HUES64 (cell line): ENCODE measurements at regions not wholly inside any gene's neighbourhood (a gene's known extent, or its start where the extent isn't known, plus 50 kb on each side); places are given as distances from the start of the nearest gene placed in this dataset.
"Not testable (repeated sequence)": the region's sequence is repeated elsewhere in the genome, so short reads cannot be mapped to it uniquely, and the experiment has no call there.

Experiments
- H3K27ac ChIP-seq: 2 replicates; pipeline ENCODE4 v1.7.0; 2013; ENCODE audit warnings: low read depth, low read length, inconsistent platforms
- H3K27me3 ChIP-seq: 2 replicates; pipeline ENCODE4 v1.6.1; 2013; ENCODE audit warnings: mild to moderate bottlenecking, low read length; ENCODE audit not compliant: insufficient read depth
- H3K36me3 ChIP-seq: 2 replicates; pipeline ENCODE4 v1.6.1; 2013; ENCODE audit warnings: mild to moderate bottlenecking, low read length; ENCODE audit not compliant: insufficient read depth
- H3K4me1 ChIP-seq: 2 replicates; pipeline ENCODE4 v1.6.1; 2013; ENCODE audit warnings: mild to moderate bottlenecking, low read length, moderate library complexity; ENCODE audit not compliant: insufficient read depth
- H3K4me3 ChIP-seq: 2 replicates; pipeline ENCODE4 v1.5.1; 2013; ENCODE audit warnings: mild to moderate bottlenecking, low read length, moderate library complexity
- H3K9ac ChIP-seq: 2 replicates; pipeline ENCODE4 v1.6.1; 2013; ENCODE audit warnings: mild to moderate bottlenecking, low read depth, low read length
- H3K9me3 ChIP-seq: 2 replicates; pipeline ENCODE4 v1.6.1; 2013; ENCODE audit warnings: low read depth, low read length; ENCODE audit not compliant: insufficient read depth
- WGBS: fragments of 150-250, 120-280 bp; methylation state at CpG from one replicate; pipeline ENCODE4 v1.1.7; 2013; ENCODE audit warnings: missing lambda C conversion rate; 5-methylcytosine and 5-hydroxymethylcytosine counted together

DNA sequence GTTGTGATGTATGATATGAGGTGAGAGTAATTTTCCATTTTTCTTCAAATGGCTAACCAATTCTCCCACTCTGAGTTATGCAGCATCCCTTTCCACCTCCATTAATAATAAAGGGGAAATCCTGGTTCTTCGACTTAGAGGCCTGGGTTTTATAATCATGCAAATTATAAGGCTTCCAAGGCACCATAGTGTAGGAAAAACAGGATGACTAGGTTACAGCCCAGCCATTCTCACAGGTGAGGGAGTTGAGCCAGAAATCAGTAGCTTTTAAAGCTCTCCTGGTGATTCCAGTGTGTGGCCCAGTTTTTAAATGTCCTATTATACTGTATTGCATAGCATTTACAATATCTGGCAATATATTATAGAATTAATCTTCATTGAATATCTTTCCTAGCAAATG lies 203.1 kb downstream of the ARHGEF9 start:
- Histone ChIP-seq H3K36me3 (no peaks in the 10 kb centered on the region), H3K4me3 (no peak overlapping the region), H3K4me1 (no peaks in the 10 kb centered on the region; the same call in none of the 2 replicates), H3K27me3 (no peaks in the 10 kb centered on the region), H3K9ac (no peak overlapping the region), H3K9me3 (no peaks in the 10 kb centered on the region), H3K27ac (no peak overlapping the region)
- WGBS, result no CpG with 5 or more reads among the region's 1 CpG

DNA sequence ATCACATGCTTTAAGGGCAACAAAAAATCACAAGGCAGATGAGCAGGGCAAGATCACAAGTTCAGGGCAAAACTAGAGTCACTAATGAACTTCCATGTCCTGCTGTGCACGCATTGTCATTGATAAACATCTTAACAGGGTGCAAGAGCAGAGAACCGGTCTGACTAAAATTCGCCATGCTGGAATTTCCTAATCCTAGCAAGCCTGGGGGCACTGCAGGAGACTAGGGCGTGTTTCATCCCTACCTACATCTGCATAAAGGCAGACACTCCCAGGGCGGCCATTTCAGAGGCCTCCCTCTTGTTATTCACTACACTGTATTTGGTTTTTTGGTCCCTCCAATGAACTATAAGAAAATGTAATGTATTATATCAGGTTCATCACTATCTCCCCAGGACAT lies 203.6 kb downstream of the ARHGEF9 start:
- no peaks in the 10 kb centered on the region; the same call in none of the 2 replicates for H3K4me1 ChIP-seq
- H3K9ac ChIP-seq, result no peak overlapping the region
- no peaks in the 10 kb centered on the region for H3K9me3 ChIP-seq
- no peak overlapping the region for H3K4me3 ChIP-seq
- H3K36me3 ChIP-seq, result no peaks in the 10 kb centered on the region
- H3K27ac ChIP-seq, result no peak overlapping the region; the same call in 1 of the 2 replicates
- H3K27me3 ChIP-seq, result no peaks in the 10 kb centered on the region
- whole genome bisulfite sequencing, result 53% methylated on average over 4 of the region's 5 CpGs

DNA sequence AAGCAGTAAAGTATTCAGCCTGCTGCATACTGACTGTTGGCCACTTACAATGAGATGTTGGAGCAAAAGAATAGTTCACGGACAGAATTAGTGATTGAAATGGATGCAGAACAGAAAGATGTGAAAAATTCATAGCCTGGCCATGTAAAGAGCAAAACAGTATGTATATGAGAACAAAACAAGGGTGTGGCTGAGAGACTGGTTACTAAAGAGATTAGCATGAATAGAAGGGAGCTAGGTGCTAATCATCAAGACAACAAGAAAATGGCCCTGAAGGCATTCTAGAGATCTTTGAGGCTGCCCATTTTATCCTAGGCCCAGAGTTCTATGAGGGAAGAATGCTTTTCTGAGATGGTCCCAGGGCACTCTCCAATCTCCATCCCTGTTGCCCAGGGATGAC lies 208.5 kb downstream of the ARHGEF9 start:
- H3K9me3 ChIP-seq, result no peaks in the 10 kb centered on the region
- no peak overlapping the region for H3K27ac ChIP-seq
- 91% methylated on average over 1 of the region's 1 CpG for WGBS
- H3K9ac ChIP-seq, result no peak overlapping the region
- H3K36me3 ChIP-seq, result no peaks in the 10 kb centered on the region
- H3K27me3 ChIP-seq, result no peaks in the 10 kb centered on the region
- no peaks in the 10 kb centered on the region for H3K4me1 ChIP-seq
- H3K4me3 ChIP-seq, result no peak overlapping the region

- H3K27me3 ChIP-seq, H3K4me3 ChIP-seq, H3K36me3 ChIP-seq, H3K9me3 ChIP-seq, H3K9ac ChIP-seq, H3K27ac ChIP-seq, H3K4me1 ChIP-seq: not testable (repeated sequence)
- WGBS, result no CpG with 5 or more reads among the region's 3 CpGs
Observed at GRCh38 chrX:63575700-63576099, 209.3 kb downstream of the ARHGEF9 start.

GRCh38 chrX:63566856-63567255 lies 215.7 kb upstream of the SPIN4 start:
- no peaks in the 10 kb centered on the region for H3K36me3 ChIP-seq
- no peaks in the 10 kb centered on the region for H3K27me3 ChIP-seq
- no peak overlapping the region for H3K4me3 ChIP-seq
- no peaks in the 10 kb centered on the region for H3K4me1 ChIP-seq
- H3K9me3 ChIP-seq, result no peaks in the 10 kb centered on the region
- no peak overlapping the region for H3K27ac ChIP-seq
- no peak overlapping the region for H3K9ac ChIP-seq

GRCh38 chrX:63561425-63561824 lies 210.3 kb upstream of the SPIN4 start:
- peak overlapping the region; percentile 91 for H3K4me3 ChIP-seq
- H3K27me3 ChIP-seq, result no peaks in the 10 kb centered on the region
- WGBS, result 56% methylated on average over 5 of the region's 6 CpGs
- no peak overlapping the region for H3K27ac ChIP-seq
- H3K9me3 ChIP-seq, result no peaks in the 10 kb centered on the region
- H3K9ac ChIP-seq, result no peak overlapping the region; the same call in 1 of the 2 replicates
- H3K4me1 ChIP-seq, result peaks cover 5% of the 10 kb centered on the region; the same call in 1 of the 2 replicates
- no peaks in the 10 kb centered on the region for H3K36me3 ChIP-seq

DNA sequence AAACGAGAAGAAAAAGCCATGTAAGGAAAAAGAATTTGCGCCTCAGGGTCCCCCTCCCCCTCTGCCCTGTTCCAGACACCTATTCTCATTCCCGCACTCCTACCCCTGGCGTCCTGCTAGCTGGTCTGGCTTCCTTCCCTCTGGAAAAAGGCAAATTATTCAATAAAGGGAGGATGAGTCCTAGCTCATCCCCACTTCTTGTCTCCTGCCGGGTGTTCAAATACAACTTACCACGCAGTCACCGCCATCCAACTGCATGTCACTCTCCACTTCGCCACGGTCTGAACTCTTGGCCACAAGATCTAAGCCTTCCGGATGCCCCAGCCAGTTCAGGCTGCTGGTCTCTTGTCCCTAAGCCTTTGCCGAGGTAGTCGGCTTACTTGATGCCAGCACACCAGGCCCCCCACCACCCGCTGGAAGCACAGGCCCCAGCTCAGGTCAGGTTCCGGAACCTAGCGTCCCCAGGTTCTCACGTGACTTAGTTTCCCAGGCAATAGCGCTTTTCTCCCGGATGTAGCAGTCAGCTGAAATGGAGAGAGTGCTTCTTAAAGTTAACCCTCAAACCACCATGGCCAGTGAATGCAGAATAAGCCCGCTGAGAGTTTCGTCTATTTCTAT lies 209.6 kb upstream of the SPIN4 start:
- H3K4me1 ChIP-seq, result peaks cover 5% of the 10 kb centered on the region; the same call in 1 of the 2 replicates
- 1% methylated on average over 16 of the region's 20 CpGs for WGBS
- peak overlapping the region; percentile 91 for H3K4me3 ChIP-seq
- no peaks in the 10 kb centered on the region for H3K36me3 ChIP-seq
- H3K9me3 ChIP-seq, result no peaks in the 10 kb centered on the region
- peak overlapping the region; percentile 93; the same call in 1 of the 2 replicates for H3K27ac ChIP-seq
- peak overlapping the region; percentile 83 for H3K9ac ChIP-seq
- no peaks in the 10 kb centered on the region for H3K27me3 ChIP-seq

DNA sequence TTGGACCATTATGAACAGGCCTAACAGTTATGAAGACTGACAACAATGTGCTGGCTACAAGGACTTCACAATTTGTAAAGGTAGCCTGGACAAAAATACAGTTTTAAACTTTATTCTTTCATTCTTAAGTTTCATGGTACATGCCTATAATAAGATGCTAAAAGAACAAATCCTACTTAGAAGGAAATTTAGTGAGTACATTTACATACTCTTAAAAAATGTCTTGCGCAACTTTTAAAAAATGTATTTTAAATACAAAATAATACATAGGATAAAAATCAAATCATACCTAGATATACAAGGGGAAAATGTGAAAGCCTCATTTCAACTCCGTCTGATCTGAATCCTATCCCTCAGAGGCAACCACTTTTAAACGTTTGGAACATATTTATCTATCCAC lies 200.7 kb upstream of the SPIN4 start:
- Histone ChIP-seq H3K27ac (no peak overlapping the region), H3K36me3 (no peaks in the 10 kb centered on the region; the same call in 1 of the 2 replicates), H3K4me3 (no peak overlapping the region), H3K4me1 (no peaks in the 10 kb centered on the region), H3K9me3 (no peaks in the 10 kb centered on the region), H3K9ac (no peak overlapping the region), H3K27me3 (no peaks in the 10 kb centered on the region)
- 94% methylated on average over 2 of the region's 3 CpGs for WGBS

GRCh38 chrX:63530654-63531053 lies 179.5 kb upstream of the SPIN4 start:
- no peaks in the 10 kb centered on the region for H3K36me3 ChIP-seq
- no peak overlapping the region for H3K4me3 ChIP-seq
- WGBS, result 100% methylated on average over 1 of the region's 1 CpG
- H3K9ac ChIP-seq, result no peak overlapping the region
- no peaks in the 10 kb centered on the region for H3K4me1 ChIP-seq
- no peak overlapping the region for H3K27ac ChIP-seq
- H3K27me3 ChIP-seq, result no peaks in the 10 kb centered on the region
- no peaks in the 10 kb centered on the region for H3K9me3 ChIP-seq

DNA sequence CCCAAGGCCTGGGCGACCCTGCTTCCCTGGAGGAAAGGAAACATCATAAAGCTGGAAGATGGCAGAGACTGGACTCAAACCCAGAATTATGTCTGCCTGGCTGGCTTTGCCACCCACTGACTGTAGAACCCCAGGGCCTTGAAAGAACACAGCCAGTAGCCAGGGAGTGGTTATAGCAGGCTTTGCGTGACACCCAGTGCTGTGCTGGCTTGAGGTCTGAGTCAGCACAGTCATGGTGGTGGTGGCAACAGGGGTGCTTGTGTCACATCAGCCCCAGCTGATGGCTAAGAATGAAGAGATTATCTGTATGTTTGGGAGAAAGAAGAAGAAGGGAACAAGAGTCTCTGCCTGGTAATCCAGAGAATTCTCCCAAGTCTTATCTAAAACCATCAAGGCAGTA lies 178.8 kb upstream of the SPIN4 start:
- Histone ChIP-seq H3K36me3 (no peaks in the 10 kb centered on the region), H3K27ac (no peak overlapping the region), H3K4me1 (no peaks in the 10 kb centered on the region), H3K4me3 (no peak overlapping the region), H3K9ac (no peak overlapping the region), H3K9me3 (no peaks in the 10 kb centered on the region), H3K27me3 (no peaks in the 10 kb centered on the region)
- 97% methylated on average over 2 of the region's 2 CpGs for WGBS

GRCh38 chrX:63526863-63527262 lies 175.7 kb upstream of the SPIN4 start:
- Histone ChIP-seq H3K4me3 (no peak overlapping the region), H3K36me3 (no peaks in the 10 kb centered on the region), H3K27ac (no peak overlapping the region), H3K4me1 (no peaks in the 10 kb centered on the region), H3K9me3 (no peaks in the 10 kb centered on the region), H3K27me3 (no peaks in the 10 kb centered on the region), H3K9ac (no peak overlapping the region)
- 86% methylated on average over 1 of the region's 1 CpG for WGBS

DNA sequence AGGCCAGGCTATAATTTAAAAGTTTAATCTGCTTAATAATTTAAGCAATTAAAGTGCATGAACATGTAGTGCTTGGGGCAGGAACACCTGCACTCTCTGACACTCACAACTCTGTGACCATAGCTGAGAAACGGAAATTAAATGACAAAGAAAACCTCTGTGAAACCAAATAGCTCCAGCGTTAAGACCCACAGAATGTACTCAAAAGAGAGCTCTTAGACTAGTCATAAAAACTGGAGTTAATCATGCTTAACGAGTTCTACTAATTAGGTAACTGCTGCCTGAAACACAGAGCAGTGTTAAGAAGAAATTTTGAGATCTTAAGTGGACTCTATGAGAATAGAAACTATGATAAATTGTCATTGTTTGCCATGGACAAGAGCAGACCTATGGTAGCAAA lies 174.4 kb upstream of the SPIN4 start:
- Histone ChIP-seq H3K4me1 (no peaks in the 10 kb centered on the region), H3K4me3 (no peak overlapping the region), H3K27ac (no peak overlapping the region), H3K36me3 (no peaks in the 10 kb centered on the region), H3K9ac (no peak overlapping the region), H3K9me3 (no peaks in the 10 kb centered on the region), H3K27me3 (no peaks in the 10 kb centered on the region)
- WGBS, result 55% methylated on average over 3 of the region's 3 CpGs
